ENCODE measurements at regions not wholly inside any gene's neighbourhood (a gene's known extent, or its start where the extent isn't known, plus 50 kb on each side); places are given as distances from the start of the nearest gene placed in this dataset.

DNA sequence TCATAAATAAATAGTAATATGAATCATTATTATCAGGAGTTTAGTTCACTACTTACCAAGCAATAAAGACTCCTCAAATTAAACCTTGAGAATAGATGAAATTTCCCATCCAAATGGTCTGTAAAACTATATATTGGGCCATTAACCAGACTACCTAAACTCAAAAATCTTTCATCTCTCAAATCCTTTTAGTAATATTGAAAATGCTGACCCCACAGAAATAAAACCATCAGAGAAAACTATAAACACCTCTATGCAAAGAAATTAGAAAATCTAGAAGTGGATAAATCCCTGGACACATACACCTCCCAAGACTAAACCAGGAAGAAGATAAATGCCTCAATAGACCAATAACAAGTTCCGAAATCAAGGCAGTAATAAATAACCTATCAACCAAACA lies 723.2 kb downstream of the TLE4 start:
- H3K27ac ChIP-seq = no peak overlapping the region
- no peaks in the 10 kb centered on the region for H3K36me3 ChIP-seq (ENCODE audit: insufficient read depth, low read length)
- H3K9me3 ChIP-seq (ENCODE audit: low read depth, low read length) = no peaks in the 10 kb centered on the region
- no peak overlapping the region for H3K4me3 ChIP-seq
- no peak for DNase-seq (ENCODE audit: low read depth, low spot score)
- H3K9ac ChIP-seq (ENCODE audit: insufficient read length) = no peak overlapping the region
- TF ChIP-seq EZH2 (IDR thresholded peaks at IDR 0.05) (no peak), FOXP2 (optimal IDR thresholded peaks at IDR 0.05; ENCODE audit: control extremely low read depth, extremely low read length, insufficient read depth) (no peak), POLR2AphosphoS5 (IDR thresholded peaks at IDR 0.05; ENCODE audit: borderline replicate concordance, low read depth, low read length) (no peak)

DNA sequence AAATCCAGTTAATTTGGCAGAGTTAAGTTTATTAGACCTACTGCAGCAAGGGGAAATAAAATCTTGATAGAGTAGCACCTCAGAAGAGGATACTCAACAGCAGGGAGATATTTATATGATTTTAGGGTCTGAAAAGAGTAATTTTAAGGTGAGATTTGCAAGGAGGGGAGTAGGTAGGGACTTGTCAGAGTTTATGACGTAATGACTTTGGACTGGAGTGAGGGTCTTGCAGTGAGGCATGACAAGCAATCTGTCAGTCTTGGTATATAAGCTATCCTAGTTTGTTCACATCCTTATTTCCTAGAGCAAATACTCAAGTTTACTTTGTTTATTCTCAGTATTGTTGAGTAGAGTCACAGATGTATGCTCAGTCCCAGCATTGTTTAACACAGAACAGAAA lies 722.6 kb downstream of the TLE4 start:
- DNase-seq (ENCODE audit: low read depth, low spot score) = no peak
- Histone ChIP-seq H3K36me3 (ENCODE audit: insufficient read depth, low read length) (no peaks in the 10 kb centered on the region), H3K27ac (no peak overlapping the region), H3K4me3 (no peak overlapping the region), H3K9me3 (ENCODE audit: low read depth, low read length) (no peaks in the 10 kb centered on the region), H3K9ac (ENCODE audit: insufficient read length) (no peak overlapping the region)
- TF ChIP-seq POLR2AphosphoS5 (IDR thresholded peaks at IDR 0.05; ENCODE audit: borderline replicate concordance, low read depth, low read length) (no peak), EZH2 (IDR thresholded peaks at IDR 0.05) (no peak), FOXP2 (optimal IDR thresholded peaks at IDR 0.05; ENCODE audit: control extremely low read depth, extremely low read length, insufficient read depth) (no peak)

DNA sequence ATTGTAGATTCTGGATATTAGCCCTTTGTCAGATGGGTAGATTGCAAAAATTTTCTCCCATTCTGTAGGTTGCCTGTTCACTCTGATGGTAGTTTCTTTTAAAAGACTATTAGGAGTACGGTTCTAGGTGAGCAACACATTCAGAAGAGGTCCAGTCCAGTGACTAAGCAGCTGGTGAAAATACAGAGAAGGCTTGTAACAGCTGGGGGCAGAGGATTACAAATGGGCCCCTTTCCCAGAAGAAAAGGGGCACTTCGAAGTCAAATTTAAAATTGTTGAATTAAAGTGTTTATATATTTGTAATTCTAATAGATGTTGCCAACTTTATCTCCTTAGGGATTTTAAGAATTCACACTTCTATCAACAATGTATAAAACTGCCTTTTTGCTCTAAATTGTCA lies 720.5 kb downstream of the TLE4 start:
- TF ChIP-seq POLR2AphosphoS5 (IDR thresholded peaks at IDR 0.05; ENCODE audit: borderline replicate concordance, low read depth, low read length) (no peak), EZH2 (IDR thresholded peaks at IDR 0.05) (no peak), FOXP2 (optimal IDR thresholded peaks at IDR 0.05; ENCODE audit: control extremely low read depth, extremely low read length, insufficient read depth) (no peak)
- H3K36me3 ChIP-seq (ENCODE audit: insufficient read depth, low read length) = no peaks in the 10 kb centered on the region
- H3K9me3 ChIP-seq (ENCODE audit: low read depth, low read length) = no peaks in the 10 kb centered on the region
- no peak overlapping the region for H3K27ac ChIP-seq
- no peak for DNase-seq (ENCODE audit: low read depth, low spot score)
- no peak overlapping the region for H3K9ac ChIP-seq (ENCODE audit: insufficient read length)
- no peak overlapping the region for H3K4me3 ChIP-seq

DNA sequence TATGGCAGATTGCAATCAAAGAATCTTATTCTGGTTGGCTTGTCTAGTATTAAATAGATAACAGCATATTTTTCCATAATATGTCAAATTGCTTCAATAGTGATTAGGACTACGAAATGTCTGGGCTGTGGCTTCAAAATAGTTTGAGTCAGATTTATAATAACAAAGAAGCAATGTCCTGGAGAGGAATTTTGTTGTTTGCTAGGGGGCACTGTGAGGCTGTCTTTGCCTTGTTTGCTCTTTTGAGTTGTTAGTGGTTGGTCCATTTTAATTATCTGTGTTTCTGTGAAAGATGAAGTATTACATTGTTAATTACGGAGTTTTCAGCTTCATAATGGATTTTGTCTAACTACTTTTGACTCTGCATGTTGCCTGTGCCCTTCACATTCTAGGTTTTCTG lies 713.6 kb downstream of the TLE4 start:
- no peak for DNase-seq (ENCODE audit: low read depth, low spot score)
- no peak overlapping the region for H3K9ac ChIP-seq (ENCODE audit: insufficient read length)

DNA sequence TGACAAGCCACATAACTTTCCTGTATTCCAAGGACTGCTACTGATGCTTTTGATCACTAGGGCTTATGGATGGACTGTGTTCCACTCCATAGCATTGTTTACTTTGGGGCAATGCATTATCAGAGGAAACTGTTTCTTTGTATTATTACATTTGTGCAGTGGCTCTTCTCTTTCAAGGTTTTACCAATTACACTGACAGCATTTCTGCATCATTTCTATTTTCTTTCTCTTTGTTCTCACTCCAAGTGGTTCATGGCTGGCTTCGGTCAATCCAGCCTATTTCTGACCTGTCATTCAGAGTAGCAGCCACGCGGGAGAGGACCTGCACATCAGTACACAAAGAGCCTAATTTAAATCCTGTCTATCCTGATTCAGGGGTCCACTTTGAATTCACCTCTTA lies 711.0 kb downstream of the TLE4 start:
- Histone ChIP-seq H3K27ac (no peak overlapping the region), H3K36me3 (ENCODE audit: insufficient read depth, low read length) (no peaks in the 10 kb centered on the region), H3K4me3 (no peak overlapping the region), H3K9me3 (ENCODE audit: low read depth, low read length) (no peaks in the 10 kb centered on the region), H3K9ac (ENCODE audit: insufficient read length) (no peak overlapping the region)
- no peak for DNase-seq (ENCODE audit: low read depth, low spot score)
- TF ChIP-seq FOXP2 (optimal IDR thresholded peaks at IDR 0.05; ENCODE audit: control extremely low read depth, extremely low read length, insufficient read depth) (no peak), EZH2 (IDR thresholded peaks at IDR 0.05) (no peak), POLR2AphosphoS5 (IDR thresholded peaks at IDR 0.05; ENCODE audit: borderline replicate concordance, low read depth, low read length) (no peak)

More for the DNA sequence above, 713.6 kb downstream of the TLE4 start:
- TF ChIP-seq FOXP2 (optimal IDR thresholded peaks at IDR 0.05; ENCODE audit: control extremely low read depth, extremely low read length, insufficient read depth) (no peak), EZH2 (IDR thresholded peaks at IDR 0.05) (no peak), POLR2AphosphoS5 (IDR thresholded peaks at IDR 0.05; ENCODE audit: borderline replicate concordance, low read depth, low read length) (no peak)
- Histone ChIP-seq H3K4me3 (no peak overlapping the region), H3K36me3 (ENCODE audit: insufficient read depth, low read length) (no peaks in the 10 kb centered on the region), H3K27ac (no peak overlapping the region), H3K9me3 (ENCODE audit: low read depth, low read length) (no peaks in the 10 kb centered on the region)

DNA sequence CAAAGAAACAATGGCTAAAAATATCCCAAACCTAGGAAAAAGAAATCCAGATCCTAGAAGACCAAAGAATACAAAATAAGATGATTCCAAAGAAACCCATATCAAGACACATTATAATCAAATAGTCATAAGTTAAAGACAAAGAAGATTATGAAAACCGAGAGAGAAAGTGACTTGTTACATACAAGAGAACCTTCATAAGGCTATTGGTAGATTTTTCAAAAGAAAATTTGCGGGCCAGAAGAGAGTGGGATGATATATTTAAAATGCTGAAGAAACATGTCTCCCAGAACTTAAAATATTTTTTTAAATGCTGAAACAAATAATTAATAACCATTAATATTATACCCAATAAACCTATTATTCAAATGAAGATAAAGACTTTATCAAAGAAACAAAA lies 687.3 kb downstream of the TLE4 start:
- Histone ChIP-seq H3K9me3 (ENCODE audit: low read depth, low read length) (no peaks in the 10 kb centered on the region), H3K36me3 (ENCODE audit: insufficient read depth, low read length) (no peaks in the 10 kb centered on the region), H3K27ac (no peak overlapping the region), H3K4me3 (no peak overlapping the region), H3K9ac (ENCODE audit: insufficient read length) (no peak overlapping the region)
- TF ChIP-seq POLR2AphosphoS5 (IDR thresholded peaks at IDR 0.05; ENCODE audit: borderline replicate concordance, low read depth, low read length) (no peak), FOXP2 (optimal IDR thresholded peaks at IDR 0.05; ENCODE audit: control extremely low read depth, extremely low read length, insufficient read depth) (no peak), EZH2 (IDR thresholded peaks at IDR 0.05) (no peak)
- DNase-seq (ENCODE audit: low read depth, low spot score) = no peak

DNA sequence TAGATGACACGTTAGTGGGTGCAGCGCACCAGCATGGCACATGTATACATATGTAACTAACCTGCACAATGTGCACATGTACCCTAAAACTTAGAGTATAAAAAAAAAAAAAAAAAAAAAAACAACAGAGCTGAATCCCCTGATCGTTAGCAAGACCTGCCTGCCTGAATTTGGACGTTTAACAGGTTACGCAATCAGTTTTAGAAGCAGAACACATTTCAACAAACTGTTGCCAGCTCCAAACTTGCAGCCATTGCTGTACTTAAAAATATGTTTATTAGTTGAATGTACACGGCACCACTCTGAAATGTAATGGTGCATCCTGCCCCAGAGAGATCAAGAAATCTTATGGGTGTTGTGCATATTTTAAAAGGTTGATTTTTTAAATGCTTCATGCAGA lies 680.0 kb downstream of the TLE4 start:
- Histone ChIP-seq H3K27ac (no peak overlapping the region), H3K9ac (ENCODE audit: insufficient read length) (no peak overlapping the region), H3K4me3 (no peak overlapping the region), H3K36me3 (ENCODE audit: insufficient read depth, low read length) (no peaks in the 10 kb centered on the region), H3K9me3 (ENCODE audit: low read depth, low read length) (no peaks in the 10 kb centered on the region)
- TF ChIP-seq EZH2 (IDR thresholded peaks at IDR 0.05) (no peak), POLR2AphosphoS5 (IDR thresholded peaks at IDR 0.05; ENCODE audit: borderline replicate concordance, low read depth, low read length) (no peak), FOXP2 (optimal IDR thresholded peaks at IDR 0.05; ENCODE audit: control extremely low read depth, extremely low read length, insufficient read depth) (no peak)
- no peak for DNase-seq (ENCODE audit: low read depth, low spot score)

DNA sequence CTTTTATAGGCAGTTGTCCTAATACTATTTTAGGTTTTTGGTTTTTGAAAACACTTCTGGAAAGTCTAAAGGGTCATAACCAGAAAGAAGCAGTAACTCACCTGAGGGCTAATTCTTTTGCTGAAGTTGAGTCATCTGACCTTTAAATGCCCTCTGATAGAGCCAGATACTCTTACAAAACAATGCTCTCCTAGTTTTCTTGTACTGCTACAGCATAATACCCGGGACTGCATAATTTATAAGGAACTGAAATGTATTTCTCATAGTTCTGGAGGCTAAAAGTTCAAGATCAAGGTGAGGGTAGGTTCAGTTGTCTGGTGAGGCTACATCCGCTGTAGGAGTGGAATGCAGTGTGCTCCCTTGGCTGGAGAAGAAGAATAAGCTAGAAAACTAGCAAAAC lies 670.3 kb downstream of the TLE4 start:
- TF ChIP-seq EZH2 (IDR thresholded peaks at IDR 0.05) (no peak), POLR2AphosphoS5 (IDR thresholded peaks at IDR 0.05; ENCODE audit: borderline replicate concordance, low read depth, low read length) (no peak), FOXP2 (optimal IDR thresholded peaks at IDR 0.05; ENCODE audit: control extremely low read depth, extremely low read length, insufficient read depth) (no peak)
- Histone ChIP-seq H3K9ac (ENCODE audit: insufficient read length) (no peak overlapping the region), H3K27ac (no peak overlapping the region), H3K36me3 (ENCODE audit: insufficient read depth, low read length) (no peaks in the 10 kb centered on the region), H3K9me3 (ENCODE audit: low read depth, low read length) (no peaks in the 10 kb centered on the region), H3K4me3 (no peak overlapping the region)
- DNase-seq (ENCODE audit: low read depth, low spot score) = no peak

DNA sequence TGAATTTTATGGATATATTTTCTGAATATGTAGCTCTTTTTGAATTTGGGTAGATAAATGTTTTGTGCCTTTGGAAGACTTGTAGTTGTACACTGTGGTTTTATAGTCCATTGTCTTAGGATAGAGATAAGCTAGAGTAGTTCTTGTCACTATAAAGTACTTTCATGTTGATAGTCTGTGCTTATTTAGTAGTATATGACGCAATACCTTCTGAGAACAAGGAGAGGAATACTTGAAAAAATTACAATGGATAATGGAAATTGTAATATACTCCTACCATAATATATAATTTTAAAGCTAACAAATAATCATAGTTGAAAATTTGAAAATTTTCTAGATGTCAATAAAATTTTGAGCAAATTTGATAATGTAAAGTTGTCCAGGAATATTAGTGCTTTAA lies 664.0 kb downstream of the TLE4 start:
- H3K36me3 ChIP-seq (ENCODE audit: insufficient read depth, low read length) = no peaks in the 10 kb centered on the region
- H3K9ac ChIP-seq (ENCODE audit: insufficient read length) = no peak overlapping the region
- no peaks in the 10 kb centered on the region for H3K9me3 ChIP-seq (ENCODE audit: low read depth, low read length)
- H3K4me3 ChIP-seq = no peak overlapping the region
- no peak overlapping the region for H3K27ac ChIP-seq
- DNase-seq (ENCODE audit: low read depth, low spot score) = no peak
- TF ChIP-seq FOXP2 (optimal IDR thresholded peaks at IDR 0.05; ENCODE audit: control extremely low read depth, extremely low read length, insufficient read depth) (no peak), POLR2AphosphoS5 (IDR thresholded peaks at IDR 0.05; ENCODE audit: borderline replicate concordance, low read depth, low read length) (no peak), EZH2 (IDR thresholded peaks at IDR 0.05) (no peak)
